ENCODE measurements at regions not wholly inside any gene's neighbourhood (a gene's known extent, or its start where the extent isn't known, plus 50 kb on each side); places are given as distances from the start of the nearest gene placed in this dataset.

- TF ChIP-seq CTCF (IDR thresholded peaks at IDR 0.05) (no peak), EZH2 (IDR thresholded peaks at IDR 0.05) (no peak), EZH2phosphoT487 (IDR thresholded peaks at IDR 0.05) (no peak)
These were observed 71.7 kb upstream of the SOX5 start for GRCh38 chr12:24021164-24021502.

Data from neural progenitor cell (in vitro differentiated cells).